ENCODE measurements at regions not wholly inside any gene's neighbourhood (a gene's known extent, or its start where the extent isn't known, plus 50 kb on each side); places are given as distances from the start of the nearest gene placed in this dataset.

GRCh38 chr12:127063339-127064072, 1203.5 kb upstream of the TMEM132C start:
- TF ChIP-seq, protein P1, sequence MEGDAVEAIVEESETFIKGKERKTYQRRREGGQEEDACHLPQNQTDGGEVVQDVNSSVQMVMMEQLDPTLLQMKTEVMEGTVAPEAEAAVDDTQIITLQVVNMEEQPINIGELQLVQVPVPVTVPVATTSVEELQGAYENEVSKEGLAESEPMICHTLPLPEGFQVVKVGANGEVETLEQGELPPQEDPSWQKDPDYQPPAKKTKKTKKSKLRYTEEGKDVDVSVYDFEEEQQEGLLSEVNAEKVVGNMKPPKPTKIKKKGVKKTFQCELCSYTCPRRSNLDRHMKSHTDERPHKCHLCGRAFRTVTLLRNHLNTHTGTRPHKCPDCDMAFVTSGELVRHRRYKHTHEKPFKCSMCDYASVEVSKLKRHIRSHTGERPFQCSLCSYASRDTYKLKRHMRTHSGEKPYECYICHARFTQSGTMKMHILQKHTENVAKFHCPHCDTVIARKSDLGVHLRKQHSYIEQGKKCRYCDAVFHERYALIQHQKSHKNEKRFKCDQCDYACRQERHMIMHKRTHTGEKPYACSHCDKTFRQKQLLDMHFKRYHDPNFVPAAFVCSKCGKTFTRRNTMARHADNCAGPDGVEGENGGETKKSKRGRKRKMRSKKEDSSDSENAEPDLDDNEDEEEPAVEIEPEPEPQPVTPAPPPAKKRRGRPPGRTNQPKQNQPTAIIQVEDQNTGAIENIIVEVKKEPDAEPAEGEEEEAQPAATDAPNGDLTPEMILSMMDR (IDR thresholded peaks at IDR 0.05), result no peak
- no peak for TF ChIP-seq AR (CRISPR knock-in tag; IDR thresholded peaks at IDR 0.05)
- TF ChIP-seq TEAD4 (CRISPR knock-in tag; IDR thresholded peaks at IDR 0.05), result no peak
- TF ChIP-seq FOXJ3 (CRISPR knock-in tag; IDR thresholded peaks at IDR 0.05; ENCODE audit: borderline replicate concordance), result no peak
- TF ChIP-seq ZNF121 (CRISPR knock-in tag; IDR thresholded peaks at IDR 0.05), result no peak
- TF ChIP-seq SP1 (CRISPR knock-in tag; conservative IDR thresholded peaks at IDR 0.05), result no peak
- TF ChIP-seq E2F4 (CRISPR knock-in tag; IDR thresholded peaks at IDR 0.05; ENCODE audit: borderline replicate concordance, low read depth), result no peak
- TF ChIP-seq ESRRA (CRISPR knock-in tag; IDR thresholded peaks at IDR 0.05; ENCODE audit: borderline replicate concordance), result no peak
- TF ChIP-seq SMAD3 (CRISPR knock-in tag; IDR thresholded peaks at IDR 0.05; ENCODE audit: borderline replicate concordance), result no peak
- TF ChIP-seq ZNF317 (CRISPR knock-in tag; IDR thresholded peaks at IDR 0.05; ENCODE audit: borderline replicate concordance, low read depth), result no peak
- no peak for TF ChIP-seq CBFB (CRISPR knock-in tag; IDR thresholded peaks at IDR 0.05; ENCODE audit: low read depth)
- TF ChIP-seq, protein P2, sequence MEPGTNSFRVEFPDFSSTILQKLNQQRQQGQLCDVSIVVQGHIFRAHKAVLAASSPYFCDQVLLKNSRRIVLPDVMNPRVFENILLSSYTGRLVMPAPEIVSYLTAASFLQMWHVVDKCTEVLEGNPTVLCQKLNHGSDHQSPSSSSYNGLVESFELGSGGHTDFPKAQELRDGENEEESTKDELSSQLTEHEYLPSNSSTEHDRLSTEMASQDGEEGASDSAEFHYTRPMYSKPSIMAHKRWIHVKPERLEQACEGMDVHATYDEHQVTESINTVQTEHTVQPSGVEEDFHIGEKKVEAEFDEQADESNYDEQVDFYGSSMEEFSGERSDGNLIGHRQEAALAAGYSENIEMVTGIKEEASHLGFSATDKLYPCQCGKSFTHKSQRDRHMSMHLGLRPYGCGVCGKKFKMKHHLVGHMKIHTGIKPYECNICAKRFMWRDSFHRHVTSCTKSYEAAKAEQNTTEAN (CRISPR knock-in tag; IDR thresholded peaks at IDR 0.05), result no peak
